ENCODE measurements at regions not wholly inside any gene's neighbourhood (a gene's known extent, or its start where the extent isn't known, plus 50 kb on each side); places are given as distances from the start of the nearest gene placed in this dataset.

GRCh38 chr17:12590417-12590816, 75.3 kb upstream of the MYOCD start:
- DNase-seq (ENCODE audit: low spot score), result no peak

- DNase-seq (ENCODE audit: low spot score), result no peak
Observed at GRCh38 chr17:12591021-12591735, 74.5 kb upstream of the MYOCD start.

GRCh38 chr17:12592941-12593340, 72.7 kb upstream of the MYOCD start:
- no peak for DNase-seq (ENCODE audit: low spot score)

GRCh38 chr17:12596961-12597360, 68.7 kb upstream of the MYOCD start:
- DNase-seq (ENCODE audit: low spot score), result no peak

- no peak for DNase-seq (ENCODE audit: low spot score)
Observed at GRCh38 chr17:12597895-12598294, 67.8 kb upstream of the MYOCD start.

GRCh38 chr17:12599186-12599920, 66.3 kb upstream of the MYOCD start:
- DNase-seq (ENCODE audit: low spot score), result no peak

GRCh38 chr17:12600349-12600748, 65.3 kb upstream of the MYOCD start:
- DNase-seq (ENCODE audit: low spot score), result no peak

GRCh38 chr17:12603566-12603965, 62.1 kb upstream of the MYOCD start:
- DNase-seq (ENCODE audit: low spot score), result no peak

GRCh38 chr17:12605222-12605621, 60.5 kb upstream of the MYOCD start:
- DNase-seq (ENCODE audit: low spot score), result no peak

GRCh38 chr17:12613566-12613965, 52.1 kb upstream of the MYOCD start:
- no peak for DNase-seq (ENCODE audit: low spot score)
